Superior temporal gyrus (tissue), 1 donor: ENCODE measurements at regions not wholly inside any gene's neighbourhood (a gene's known extent, or its start where the extent isn't known, plus 50 kb on each side); places are given as distances from the start of the nearest gene placed in this dataset.

Experiments used
- DNase-seq: peaks from one replicate; pipeline ENCODE4 v3.0.0-alpha.2; 2016; ENCODE audit errors: extremely low spot score

GRCh38 chr1:218135371-218135770 lies 149.7 kb upstream of the RRP15 start:
- DNase-seq = no peak

GRCh38 chr1:218139761-218140160 lies 145.3 kb upstream of the RRP15 start:
- no peak for DNase-seq

GRCh38 chr1:218156595-218156994 lies 128.5 kb upstream of the RRP15 start:
- DNase-seq = no peak

GRCh38 chr1:218163371-218163770 lies 121.7 kb upstream of the RRP15 start:
- no peak for DNase-seq

- no peak for DNase-seq
Observed at GRCh38 chr1:218164111-218164929, 120.8 kb upstream of the RRP15 start.

GRCh38 chr1:218164930-218165700 lies 120.0 kb upstream of the RRP15 start:
- no peak for DNase-seq

- no peak for DNase-seq
Observed at GRCh38 chr1:218165701-218166114, 119.4 kb upstream of the RRP15 start.

- DNase-seq = no peak
Observed at GRCh38 chr1:218166268-218166945, 118.7 kb upstream of the RRP15 start.

GRCh38 chr1:218171302-218171893 lies 113.7 kb upstream of the RRP15 start:
- peak; percentile 76 for DNase-seq

- no peak for DNase-seq
Observed at GRCh38 chr1:218182455-218182854, 102.6 kb upstream of the RRP15 start.

GRCh38 chr1:218200979-218201378 lies 84.1 kb upstream of the RRP15 start:
- DNase-seq = no peak

- no peak for DNase-seq
Observed at GRCh38 chr1:218201601-218202000, 83.5 kb upstream of the RRP15 start.

- DNase-seq = no peak
Observed at GRCh38 chr1:218205721-218206120, 79.4 kb upstream of the RRP15 start.

GRCh38 chr1:218207194-218207593 lies 77.9 kb upstream of the RRP15 start:
- DNase-seq = no peak

GRCh38 chr1:218209351-218209861 lies 75.7 kb upstream of the RRP15 start:
- DNase-seq = no peak

GRCh38 chr1:218211241-218211640 lies 73.9 kb upstream of the RRP15 start:
- DNase-seq = no peak

GRCh38 chr1:218217040-218217439 lies 68.1 kb upstream of the RRP15 start:
- no peak for DNase-seq

- DNase-seq = no peak
Observed at GRCh38 chr1:218219460-218219859, 65.6 kb upstream of the RRP15 start.

GRCh38 chr1:218224101-218224500 lies 61.0 kb upstream of the RRP15 start:
- DNase-seq = no peak

GRCh38 chr1:218226005-218226404 lies 59.1 kb upstream of the RRP15 start:
- no peak for DNase-seq
